ENCODE measurements at regions not wholly inside any gene's neighbourhood (a gene's known extent, or its start where the extent isn't known, plus 50 kb on each side); places are given as distances from the start of the nearest gene placed in this dataset.

- no peak for DNase-seq (ENCODE audit: low spot score)
Observed at GRCh38 chr5:166509085-166509484, 1782.4 kb upstream of the WWC1 start.

DNA sequence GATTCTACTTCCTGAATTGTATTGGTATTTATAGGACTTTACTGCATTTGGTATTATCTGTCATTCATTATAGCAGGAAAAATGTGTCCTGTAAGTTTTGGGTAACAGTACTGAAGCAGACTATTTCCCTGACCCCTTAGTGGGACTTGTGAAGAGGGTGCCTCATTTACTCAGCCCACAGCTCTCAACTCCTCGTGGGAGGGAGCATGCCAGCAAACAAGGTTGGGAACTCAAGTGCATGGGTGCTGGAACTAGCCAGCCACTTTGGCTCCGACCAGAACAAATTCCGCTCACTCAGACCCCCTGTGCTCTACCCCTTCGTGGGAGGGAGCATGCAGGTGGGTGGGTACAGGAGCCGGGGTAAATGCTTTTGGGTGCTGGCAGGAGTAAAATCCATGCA is 1773.5 kb upstream of the WWC1 start:
- no peak for DNase-seq (ENCODE audit: low spot score)

- DNase-seq (ENCODE audit: low spot score): no peak
Observed at GRCh38 chr5:166523206-166523605, 1768.2 kb upstream of the WWC1 start.

GRCh38 chr5:166529200-166529599 is 1762.2 kb upstream of the WWC1 start:
- DNase-seq (ENCODE audit: low spot score): no peak

- DNase-seq (ENCODE audit: low spot score): no peak
Observed at GRCh38 chr5:166532456-166533220, 1758.8 kb upstream of the WWC1 start.

- DNase-seq (ENCODE audit: low spot score): no peak
Observed at GRCh38 chr5:166535641-166536040, 1755.8 kb upstream of the WWC1 start.

DNA sequence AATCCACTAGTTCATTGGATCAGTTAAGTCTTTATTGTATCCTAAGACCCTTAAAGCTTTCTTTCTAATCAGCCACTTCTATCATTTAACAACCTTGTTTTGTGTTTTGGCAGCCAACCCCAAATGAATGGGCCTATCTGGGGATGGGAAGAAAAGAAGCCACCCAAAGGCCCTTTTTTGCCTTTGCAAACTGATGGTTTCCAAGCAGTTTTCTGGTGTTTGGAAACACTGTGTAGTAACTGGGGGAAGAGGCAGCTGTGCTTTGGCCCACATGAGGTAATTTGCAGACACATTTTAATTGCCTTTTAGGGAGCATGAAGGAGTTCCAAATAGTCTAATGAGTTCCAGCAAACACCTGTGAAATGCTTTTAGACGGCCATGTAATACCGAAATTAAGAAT is 1751.3 kb upstream of the WWC1 start:
- no peak for DNase-seq (ENCODE audit: low spot score)

GRCh38 chr5:166551384-166551783 is 1740.1 kb upstream of the WWC1 start:
- DNase-seq (ENCODE audit: low spot score): no peak

DNA sequence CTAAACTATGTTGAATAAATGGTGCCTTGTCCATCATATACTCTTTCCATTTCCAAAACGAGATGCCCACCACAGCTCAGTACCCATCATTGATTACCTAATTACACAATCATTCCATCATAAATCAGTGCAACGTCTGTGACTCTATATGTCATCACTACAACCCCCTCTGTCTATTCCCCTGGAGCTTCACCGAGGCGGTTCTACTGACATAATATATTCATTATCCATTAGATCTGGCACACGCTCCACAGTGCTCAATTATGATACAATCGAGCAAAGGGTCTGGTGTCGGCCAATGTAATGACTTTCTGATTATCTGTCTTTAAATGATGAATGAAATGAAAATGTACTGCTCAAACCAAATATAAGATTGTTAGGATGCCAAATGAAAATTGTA is 1737.7 kb upstream of the WWC1 start:
- no peak for DNase-seq (ENCODE audit: low spot score)

- no peak for DNase-seq (ENCODE audit: low spot score)
Observed at GRCh38 chr5:166561759-166562158, 1729.7 kb upstream of the WWC1 start.

- DNase-seq (ENCODE audit: low spot score): no peak
Observed at GRCh38 chr5:166562246-166562645, 1729.2 kb upstream of the WWC1 start.

GRCh38 chr5:166566725-166567124 is 1724.7 kb upstream of the WWC1 start:
- no peak for DNase-seq (ENCODE audit: low spot score)

- no peak for DNase-seq (ENCODE audit: low spot score)
Observed at GRCh38 chr5:166570865-166571264, 1720.6 kb upstream of the WWC1 start.

GRCh38 chr5:166571668-166572067 is 1719.8 kb upstream of the WWC1 start:
- DNase-seq (ENCODE audit: low spot score): no peak

GRCh38 chr5:166576323-166576722 is 1715.1 kb upstream of the WWC1 start:
- DNase-seq (ENCODE audit: low spot score): no peak

- no peak for DNase-seq (ENCODE audit: low spot score)
Observed at GRCh38 chr5:166581826-166582225, 1709.6 kb upstream of the WWC1 start.

DNA sequence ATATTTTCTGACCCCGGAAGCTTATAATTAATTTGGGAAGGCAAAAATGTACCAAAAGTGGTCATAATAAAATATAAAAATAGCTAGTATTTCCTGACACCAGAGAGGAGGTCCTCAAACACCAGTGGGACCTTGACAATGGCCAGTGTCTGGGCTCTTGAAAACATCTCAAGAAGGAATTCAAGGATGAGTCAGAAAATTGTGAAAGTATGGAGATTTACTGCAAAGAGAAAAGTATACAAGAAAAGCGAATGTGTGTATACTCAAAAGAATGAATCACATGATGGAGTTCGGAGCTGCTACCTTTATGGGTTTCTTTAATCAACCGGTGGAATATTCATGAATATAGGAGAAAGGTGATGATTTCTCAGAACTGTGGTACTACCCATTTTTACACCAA is 1709.0 kb upstream of the WWC1 start:
- DNase-seq (ENCODE audit: low spot score): no peak

GRCh38 chr5:166594567-166594966 is 1696.9 kb upstream of the WWC1 start:
- no peak for DNase-seq (ENCODE audit: low spot score)

GRCh38 chr5:166595274-166595951 is 1696.0 kb upstream of the WWC1 start:
- no peak for DNase-seq (ENCODE audit: low spot score)

- DNase-seq (ENCODE audit: low spot score): no peak
Observed at GRCh38 chr5:166596043-166596442, 1695.4 kb upstream of the WWC1 start.

GRCh38 chr5:166602271-166602670 is 1689.2 kb upstream of the WWC1 start:
- no peak for DNase-seq (ENCODE audit: low spot score)

- DNase-seq (ENCODE audit: low spot score): no peak
Observed at GRCh38 chr5:166617507-166617906, 1673.9 kb upstream of the WWC1 start.

DNA sequence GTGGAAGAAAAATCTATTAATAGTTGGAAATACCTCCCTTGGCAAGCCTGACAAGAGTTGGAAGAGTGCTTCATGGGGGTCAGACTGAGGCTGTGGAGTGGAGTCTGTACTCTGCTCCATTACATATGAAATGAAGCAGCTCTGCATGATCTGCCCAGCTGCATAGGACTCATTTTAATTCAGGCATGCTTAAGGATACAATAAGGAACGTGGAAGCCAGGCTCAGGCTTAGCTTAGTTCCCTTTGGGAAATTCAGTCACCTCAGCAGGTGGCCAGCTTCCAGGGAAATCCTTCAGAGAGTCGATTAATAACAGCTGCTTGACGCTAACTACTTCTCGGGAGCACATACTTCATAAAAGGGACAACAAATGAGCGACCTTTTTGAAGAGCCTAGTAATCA is 1672.9 kb upstream of the WWC1 start:
- DNase-seq (ENCODE audit: low spot score): no peak

DNA sequence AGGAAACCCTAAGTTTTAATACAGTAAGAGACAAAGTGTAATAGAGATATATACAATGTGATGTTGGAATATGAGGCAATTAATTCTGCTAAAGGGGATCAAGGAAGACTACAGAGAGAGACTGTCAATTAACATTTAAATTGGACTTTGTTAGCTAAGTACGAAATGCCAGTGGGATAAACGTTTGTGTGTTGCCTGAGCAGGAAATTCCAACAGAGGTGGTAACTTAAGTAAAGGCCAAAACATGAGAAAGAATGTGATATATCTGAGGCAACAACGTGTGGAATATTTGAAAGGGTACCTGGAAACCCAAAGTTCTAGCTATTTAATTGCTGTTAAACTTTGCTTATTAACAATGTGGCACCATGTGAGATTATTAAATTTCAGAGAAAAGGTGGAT is 1666.9 kb upstream of the WWC1 start:
- no peak for DNase-seq (ENCODE audit: low spot score)
